Ovary (tissue), 3 donors: ENCODE measurements at regions not wholly inside any gene's neighbourhood (a gene's known extent, or its start where the extent isn't known, plus 50 kb on each side); places are given as distances from the start of the nearest gene placed in this dataset.

ENCODE experiments used
- CTCF ChIP-seq, 3 donors: fragments of 450-650 bp in 2 of 3; fragments of 200-600 bp in 1 of 3; IDR thresholded peaks; one replicate each; pipeline versions ENCODE4 v1.5.1 to v1.8.0; 2016 to 2022; ENCODE audit warnings: antibody characterized with exemption in 3 of 3, mild to moderate bottlenecking in 1 of 3
- POLR2A ChIP-seq: fragments of 450-650 bp; IDR thresholded peaks from one replicate; pipeline ENCODE4 v1.6.1; 2017; ENCODE audit warnings: antibody characterized with exemption, mild to moderate bottlenecking, moderate library complexity
- donor health status: DM: no; HTN: no; CAD: no.

GRCh38 chr11:114938799-114939198, 260.5 kb downstream of the NXPE2 start:
- TF ChIP-seq POLR2A, result no peak
- TF ChIP-seq CTCF (IDR thresholded peaks at IDR 0.05), result no peak
